ENCODE measurements at regions not wholly inside any gene's neighbourhood (a gene's known extent, or its start where the extent isn't known, plus 50 kb on each side); places are given as distances from the start of the nearest gene placed in this dataset.

DNA sequence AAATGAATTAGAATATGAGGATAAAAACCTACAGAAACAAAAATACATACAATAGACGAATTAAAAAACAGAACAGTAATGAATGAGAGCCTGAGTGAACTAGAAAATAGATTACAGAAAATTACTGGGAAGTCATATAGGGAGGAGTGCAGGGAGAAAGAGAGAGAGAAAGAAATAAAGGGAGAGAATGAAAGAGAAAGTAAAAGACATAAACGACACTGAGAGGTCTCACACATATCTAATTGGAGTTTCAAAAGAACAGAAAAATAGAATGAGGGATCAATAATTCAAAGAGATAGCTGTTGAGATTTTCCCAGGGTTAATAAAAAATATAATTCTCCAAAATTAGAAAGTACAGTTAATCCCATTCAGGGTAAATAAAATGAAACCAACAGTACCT is 156.4 kb upstream of the FTMT start:
- H3K4me1 ChIP-seq (ENCODE audit: control insufficient read depth, insufficient read depth, low read length): peaks cover 20% of the 10 kb centered on the region
- DNase-seq: no peak
- no peaks in the 10 kb centered on the region for H3K27me3 ChIP-seq (ENCODE audit: control insufficient read depth, insufficient read depth, low read length)
- H3K36me3 ChIP-seq (ENCODE audit: control insufficient read depth, insufficient read depth, low read length): no peaks in the 10 kb centered on the region
- H3K4me3 ChIP-seq (ENCODE audit: low read length): no peak overlapping the region
- H3K9me3 ChIP-seq (ENCODE audit: control insufficient read depth, low read depth, low read length): no peaks in the 10 kb centered on the region
- no peak overlapping the region for H3K27ac ChIP-seq (ENCODE audit: low read length)
- WGBS (ENCODE audit: insufficient coverage, low lambda C conversion rate): 52% methylated on average over 2 of the region's 2 CpGs

DNA sequence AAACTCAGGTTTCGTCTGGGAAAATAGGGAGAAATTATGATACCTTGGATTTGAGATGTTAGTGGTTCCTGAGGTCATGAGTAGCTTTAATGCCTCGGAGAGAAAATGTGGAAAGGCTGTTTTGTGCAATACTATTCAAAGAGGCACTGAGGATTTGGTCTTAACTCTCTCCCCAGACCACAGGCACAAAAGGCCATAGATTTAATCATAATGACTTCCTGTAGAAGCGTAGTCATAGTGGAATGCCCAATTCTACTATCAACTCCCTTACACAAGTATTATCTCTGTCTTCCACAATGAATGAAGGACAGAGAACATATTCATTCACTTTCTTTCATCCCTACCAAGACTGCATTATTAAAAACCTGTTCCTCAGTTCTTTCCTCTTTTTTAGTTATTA is 153.0 kb upstream of the FTMT start:
- peaks cover 2% of the 10 kb centered on the region for H3K4me1 ChIP-seq (ENCODE audit: control insufficient read depth, insufficient read depth, low read length)
- WGBS (ENCODE audit: insufficient coverage, low lambda C conversion rate): 100% methylated on average over 1 of the region's 3 CpGs
- no peaks in the 10 kb centered on the region for H3K36me3 ChIP-seq (ENCODE audit: control insufficient read depth, insufficient read depth, low read length)
- no peaks in the 10 kb centered on the region for H3K27me3 ChIP-seq (ENCODE audit: control insufficient read depth, insufficient read depth, low read length)
- no peaks in the 10 kb centered on the region for H3K9me3 ChIP-seq (ENCODE audit: control insufficient read depth, low read depth, low read length)
- H3K27ac ChIP-seq (ENCODE audit: low read length): no peak overlapping the region
- DNase-seq: no peak
- no peak overlapping the region for H3K4me3 ChIP-seq (ENCODE audit: low read length)

DNA sequence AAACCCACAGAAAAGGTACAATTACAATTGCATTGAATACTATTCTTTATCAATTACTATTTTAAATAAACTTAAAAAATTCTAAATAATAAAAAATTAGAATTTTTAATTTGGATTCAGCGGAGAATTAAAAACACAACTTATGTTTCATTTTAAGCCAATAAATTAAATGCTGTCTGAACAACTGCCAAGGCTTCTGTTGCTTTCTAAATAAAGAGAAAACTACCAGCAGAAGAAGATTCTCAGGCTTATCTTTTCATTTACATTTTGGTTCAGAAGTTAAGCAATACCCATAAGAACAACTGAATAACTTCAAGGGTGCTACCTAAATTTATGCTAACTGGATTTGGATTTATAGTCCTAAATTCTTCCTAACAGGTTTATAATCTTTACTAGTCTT is 150.0 kb upstream of the FTMT start:
- H3K27ac ChIP-seq (ENCODE audit: low read length): no peak overlapping the region
- 100% methylated on average over 1 of the region's 1 CpG for WGBS (ENCODE audit: insufficient coverage, low lambda C conversion rate)
- no peak for DNase-seq
- no peak overlapping the region for H3K4me3 ChIP-seq (ENCODE audit: low read length)
- H3K9me3 ChIP-seq (ENCODE audit: control insufficient read depth, low read depth, low read length): no peaks in the 10 kb centered on the region
- H3K36me3 ChIP-seq (ENCODE audit: control insufficient read depth, insufficient read depth, low read length): no peaks in the 10 kb centered on the region
- H3K27me3 ChIP-seq (ENCODE audit: control insufficient read depth, insufficient read depth, low read length): no peaks in the 10 kb centered on the region
- H3K4me1 ChIP-seq (ENCODE audit: control insufficient read depth, insufficient read depth, low read length): no peaks in the 10 kb centered on the region

DNA sequence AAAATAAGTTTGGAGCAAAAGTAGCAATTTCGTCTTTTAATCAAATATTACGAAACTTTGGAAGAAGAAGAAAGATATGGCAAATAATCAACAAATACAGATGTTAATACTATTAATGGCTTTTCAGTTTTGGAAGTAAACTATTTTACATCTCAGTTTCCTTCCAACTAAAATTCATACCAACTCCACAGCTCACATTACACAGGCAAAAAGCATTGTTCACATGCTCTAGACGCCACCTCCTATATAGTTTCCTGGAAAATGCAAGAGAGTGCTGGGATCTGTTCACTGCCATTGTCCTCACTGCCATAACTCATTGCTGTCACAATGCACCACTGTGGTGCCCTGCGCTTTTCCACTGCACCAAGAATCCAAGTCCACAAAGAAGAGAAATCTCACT is 149.0 kb upstream of the FTMT start:
- Histone ChIP-seq H3K27me3 (ENCODE audit: control insufficient read depth, insufficient read depth, low read length) (no peaks in the 10 kb centered on the region), H3K36me3 (ENCODE audit: control insufficient read depth, insufficient read depth, low read length) (no peaks in the 10 kb centered on the region), H3K9me3 (ENCODE audit: control insufficient read depth, low read depth, low read length) (no peaks in the 10 kb centered on the region), H3K4me1 (ENCODE audit: control insufficient read depth, insufficient read depth, low read length) (no peaks in the 10 kb centered on the region), H3K4me3 (ENCODE audit: low read length) (no peak overlapping the region), H3K27ac (ENCODE audit: low read length) (no peak overlapping the region)
- WGBS (ENCODE audit: insufficient coverage, low lambda C conversion rate): 86% methylated on average over 2 of the region's 4 CpGs
- no peak for DNase-seq

DNA sequence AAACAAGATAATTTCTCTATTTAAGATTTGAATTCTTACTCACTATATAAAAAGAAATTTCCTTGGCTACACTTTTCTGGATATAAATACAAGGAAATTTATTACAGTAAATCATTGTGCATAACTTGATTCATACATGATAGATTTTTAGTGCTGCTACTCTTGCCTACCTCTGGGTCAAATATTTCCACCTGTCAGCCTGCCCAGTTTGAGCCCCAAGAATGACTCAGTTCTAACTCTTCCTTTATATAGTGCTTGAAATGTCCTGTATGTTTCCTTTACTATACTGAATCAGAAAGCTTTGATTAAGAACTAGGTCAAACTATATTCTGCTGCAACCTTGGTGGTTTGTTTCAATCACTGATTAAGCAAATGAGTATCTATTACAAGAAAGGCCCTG is 147.4 kb upstream of the FTMT start:
- H3K9me3 ChIP-seq (ENCODE audit: control insufficient read depth, low read depth, low read length): no peaks in the 10 kb centered on the region
- no peak overlapping the region for H3K27ac ChIP-seq (ENCODE audit: low read length)
- H3K4me1 ChIP-seq (ENCODE audit: control insufficient read depth, insufficient read depth, low read length): no peaks in the 10 kb centered on the region
- H3K36me3 ChIP-seq (ENCODE audit: control insufficient read depth, insufficient read depth, low read length): no peaks in the 10 kb centered on the region
- no peak overlapping the region for H3K4me3 ChIP-seq (ENCODE audit: low read length)
- no peaks in the 10 kb centered on the region for H3K27me3 ChIP-seq (ENCODE audit: control insufficient read depth, insufficient read depth, low read length)
- DNase-seq: no peak

DNA sequence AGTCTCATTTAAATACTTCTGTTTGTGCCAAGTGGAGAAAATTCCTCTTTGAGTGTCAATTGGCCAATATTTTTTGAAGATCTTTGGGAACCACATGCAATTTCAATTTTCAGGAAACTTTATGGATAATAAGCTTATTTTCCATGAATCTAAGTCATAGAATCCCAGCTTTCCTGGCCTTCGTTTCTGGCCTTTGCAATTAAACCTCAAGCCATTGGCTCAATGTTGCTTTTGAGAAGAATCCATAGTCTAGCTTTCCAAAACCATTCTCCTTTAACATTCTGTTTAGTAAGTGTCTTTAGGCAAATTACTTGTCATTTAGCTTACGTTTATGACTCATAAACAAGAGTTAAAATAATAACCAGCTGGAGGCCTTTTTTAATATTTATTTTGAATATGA is 145.0 kb upstream of the FTMT start:
- DNase-seq: no peak
- no peaks in the 10 kb centered on the region for H3K36me3 ChIP-seq (ENCODE audit: control insufficient read depth, insufficient read depth, low read length)
- no peak overlapping the region for H3K4me3 ChIP-seq (ENCODE audit: low read length)
- no peaks in the 10 kb centered on the region for H3K27me3 ChIP-seq (ENCODE audit: control insufficient read depth, insufficient read depth, low read length)
- 83% methylated on average over 1 of the region's 2 CpGs for WGBS (ENCODE audit: insufficient coverage, low lambda C conversion rate)
- H3K9me3 ChIP-seq (ENCODE audit: control insufficient read depth, low read depth, low read length): no peaks in the 10 kb centered on the region
- H3K27ac ChIP-seq (ENCODE audit: low read length): no peak overlapping the region
- H3K4me1 ChIP-seq (ENCODE audit: control insufficient read depth, insufficient read depth, low read length): no peaks in the 10 kb centered on the region

DNA sequence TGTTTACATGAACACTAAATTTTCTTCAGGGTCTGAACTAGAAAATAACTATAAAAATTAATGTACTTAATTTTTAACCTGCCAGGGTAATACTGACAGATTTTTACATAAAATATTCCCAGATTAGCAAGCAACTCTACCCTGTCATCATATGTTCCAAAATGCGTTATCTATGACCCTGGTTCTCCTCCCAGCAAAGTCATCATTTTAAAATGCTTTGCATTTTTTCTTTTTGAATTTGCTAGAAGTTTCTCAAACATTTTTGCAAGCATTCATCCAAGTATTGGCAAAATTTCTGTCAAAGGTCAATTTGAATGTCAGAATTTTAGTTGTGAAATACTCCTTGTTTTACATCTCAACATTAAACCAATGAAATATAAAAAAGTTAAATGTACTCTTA is 144.5 kb upstream of the FTMT start:
- Histone ChIP-seq H3K27ac (ENCODE audit: low read length) (no peak overlapping the region), H3K4me1 (ENCODE audit: control insufficient read depth, insufficient read depth, low read length) (no peaks in the 10 kb centered on the region), H3K36me3 (ENCODE audit: control insufficient read depth, insufficient read depth, low read length) (no peaks in the 10 kb centered on the region), H3K9me3 (ENCODE audit: control insufficient read depth, low read depth, low read length) (no peaks in the 10 kb centered on the region), H3K27me3 (ENCODE audit: control insufficient read depth, insufficient read depth, low read length) (no peaks in the 10 kb centered on the region), H3K4me3 (ENCODE audit: low read length) (no peak overlapping the region)
- no peak for DNase-seq
- WGBS (ENCODE audit: insufficient coverage, low lambda C conversion rate): no CpG with 5 or more reads among the region's 1 CpG

DNA sequence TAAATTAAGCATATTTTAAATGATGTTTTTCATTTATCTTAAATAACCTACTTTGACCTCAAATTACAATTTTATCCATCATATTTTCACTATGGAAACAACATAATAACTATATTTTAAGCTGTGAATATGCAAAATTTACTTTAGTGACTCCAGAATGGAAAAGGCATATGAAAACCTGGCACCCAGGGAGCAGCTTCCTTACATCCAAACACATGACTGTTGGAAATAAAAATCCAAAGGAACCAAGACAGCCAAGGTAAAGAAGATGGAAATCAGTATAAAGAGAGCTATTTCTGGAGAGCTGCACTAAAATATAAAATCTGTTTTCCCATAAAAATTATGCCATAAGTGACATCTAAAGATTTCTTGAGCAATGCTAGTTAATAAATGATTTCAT is 140.3 kb upstream of the FTMT start:
- Histone ChIP-seq H3K4me3 (ENCODE audit: low read length) (no peak overlapping the region), H3K4me1 (ENCODE audit: control insufficient read depth, insufficient read depth, low read length) (no peaks in the 10 kb centered on the region), H3K27ac (ENCODE audit: low read length) (no peak overlapping the region), H3K36me3 (ENCODE audit: control insufficient read depth, insufficient read depth, low read length) (no peaks in the 10 kb centered on the region), H3K9me3 (ENCODE audit: control insufficient read depth, low read depth, low read length) (no peaks in the 10 kb centered on the region), H3K27me3 (ENCODE audit: control insufficient read depth, insufficient read depth, low read length) (no peaks in the 10 kb centered on the region)
- DNase-seq: no peak

DNA sequence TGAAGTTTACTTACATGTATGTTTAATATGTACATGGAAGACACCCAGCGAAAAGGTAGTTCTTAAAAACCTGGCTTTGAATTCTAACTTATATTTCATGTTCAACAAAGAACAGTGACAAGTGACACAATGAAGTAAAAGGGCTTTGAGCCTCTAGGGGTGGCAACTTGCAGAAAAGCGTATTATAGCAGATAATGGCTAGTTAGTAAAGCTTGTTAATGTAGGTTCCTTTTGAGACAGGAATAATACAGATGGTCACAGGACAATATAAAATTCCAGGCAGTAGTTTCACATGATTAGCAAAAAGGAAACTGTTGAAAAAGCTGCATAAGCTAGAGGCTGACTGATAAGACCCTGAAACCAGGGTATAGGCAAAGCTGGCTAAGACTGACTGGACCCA is 132.4 kb upstream of the FTMT start:
- Histone ChIP-seq H3K27ac (ENCODE audit: low read length) (no peak overlapping the region), H3K4me1 (ENCODE audit: control insufficient read depth, insufficient read depth, low read length) (no peaks in the 10 kb centered on the region), H3K27me3 (ENCODE audit: control insufficient read depth, insufficient read depth, low read length) (no peaks in the 10 kb centered on the region), H3K4me3 (ENCODE audit: low read length) (no peak overlapping the region), H3K9me3 (ENCODE audit: control insufficient read depth, low read depth, low read length) (no peaks in the 10 kb centered on the region), H3K36me3 (ENCODE audit: control insufficient read depth, insufficient read depth, low read length) (no peaks in the 10 kb centered on the region)
- WGBS (ENCODE audit: insufficient coverage, low lambda C conversion rate): 100% methylated on average over 2 of the region's 2 CpGs
- DNase-seq: no peak

DNA sequence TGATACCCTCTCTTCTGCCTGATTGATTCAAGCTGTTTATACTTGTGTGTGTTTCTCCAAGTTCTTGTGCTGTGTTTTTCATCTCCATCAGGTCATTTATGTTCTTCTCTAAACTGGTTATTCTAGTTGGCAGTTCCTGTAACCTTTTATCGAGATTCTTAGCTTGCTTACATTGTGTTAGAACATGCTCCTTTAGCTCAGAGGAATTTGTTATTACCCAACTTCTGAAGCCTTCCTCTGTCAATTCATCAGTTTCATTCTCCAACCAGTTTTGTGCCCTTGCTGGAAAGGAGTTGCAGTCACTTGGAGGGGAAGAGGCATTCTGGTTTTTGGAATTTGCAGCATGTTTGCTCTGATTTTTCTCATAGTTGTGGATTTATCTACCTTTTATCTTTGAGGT is 126.2 kb upstream of the FTMT start:
- Histone ChIP-seq H3K36me3 (ENCODE audit: control insufficient read depth, insufficient read depth, low read length) (no peaks in the 10 kb centered on the region), H3K9me3 (ENCODE audit: control insufficient read depth, low read depth, low read length) (no peaks in the 10 kb centered on the region), H3K4me3 (ENCODE audit: low read length) (no peak overlapping the region), H3K27me3 (ENCODE audit: control insufficient read depth, insufficient read depth, low read length) (no peaks in the 10 kb centered on the region), H3K27ac (ENCODE audit: low read length) (no peak overlapping the region), H3K4me1 (ENCODE audit: control insufficient read depth, insufficient read depth, low read length) (peaks cover 3% of the 10 kb centered on the region)
- no peak for DNase-seq
- no CpG with 5 or more reads among the region's 1 CpG for WGBS (ENCODE audit: insufficient coverage, low lambda C conversion rate)

DNA sequence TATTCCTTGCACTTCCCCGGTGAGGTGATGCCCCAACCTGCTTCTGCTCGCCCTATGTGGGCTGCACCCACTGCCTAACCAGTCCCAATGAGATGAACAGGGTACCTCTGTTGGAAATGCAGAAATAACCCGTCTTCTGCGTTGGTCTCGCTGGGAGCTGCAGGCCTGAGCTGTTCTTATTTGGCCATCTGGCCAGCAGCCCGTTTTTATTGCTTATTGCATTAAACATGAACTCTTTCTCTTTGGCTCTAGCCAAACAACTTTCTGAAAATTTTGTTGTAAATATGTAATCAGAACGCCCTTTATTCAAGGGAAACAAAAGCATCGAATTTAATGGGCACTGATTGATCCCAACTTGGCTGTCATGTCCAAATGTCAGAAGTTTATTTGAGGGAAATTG is 124.7 kb upstream of the FTMT start:
- Histone ChIP-seq H3K27me3 (ENCODE audit: control insufficient read depth, insufficient read depth, low read length) (no peaks in the 10 kb centered on the region), H3K9me3 (ENCODE audit: control insufficient read depth, low read depth, low read length) (no peaks in the 10 kb centered on the region), H3K4me1 (ENCODE audit: control insufficient read depth, insufficient read depth, low read length) (peaks cover 3% of the 10 kb centered on the region), H3K4me3 (ENCODE audit: low read length) (no peak overlapping the region), H3K27ac (ENCODE audit: low read length) (no peak overlapping the region), H3K36me3 (ENCODE audit: control insufficient read depth, insufficient read depth, low read length) (no peaks in the 10 kb centered on the region)
- no peak for DNase-seq
- WGBS (ENCODE audit: insufficient coverage, low lambda C conversion rate): 70% methylated on average over 2 of the region's 8 CpGs

Measured in large intestine (tissue), 3 donors.